Hypothalamus (tissue), 51 donors: ENCODE measurements at regions not wholly inside any gene's neighbourhood (a gene's known extent, or its start where the extent isn't known, plus 50 kb on each side); places are given as distances from the start of the nearest gene placed in this dataset.

Experiments
- DNase-seq, 51 donors: peaks; one replicate each; lab custom pipeline; 2025; lab: John Stamatoyannopoulos, UW

DNA sequence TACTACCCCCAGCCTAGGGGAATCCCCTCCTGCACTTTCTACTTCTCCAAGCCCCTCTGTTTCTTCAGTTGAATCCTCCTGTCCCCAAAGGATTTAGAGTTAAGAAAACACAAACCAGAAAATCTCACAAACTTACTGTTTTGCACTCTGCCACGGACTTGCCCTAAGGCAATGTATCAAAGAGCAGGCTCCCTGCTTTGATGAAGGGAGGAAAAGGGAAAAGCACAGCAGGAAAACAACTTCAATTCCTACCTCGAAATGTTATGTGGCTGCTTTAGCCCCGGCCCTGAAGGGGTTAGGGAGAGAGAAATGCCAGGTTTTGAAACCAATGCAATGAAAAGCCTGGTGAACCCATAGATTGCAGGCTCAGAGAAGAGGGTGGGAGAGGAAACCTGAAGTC, 254.7 kb downstream of the MAN2A1 start:
- no peak for DNase-seq

DNA sequence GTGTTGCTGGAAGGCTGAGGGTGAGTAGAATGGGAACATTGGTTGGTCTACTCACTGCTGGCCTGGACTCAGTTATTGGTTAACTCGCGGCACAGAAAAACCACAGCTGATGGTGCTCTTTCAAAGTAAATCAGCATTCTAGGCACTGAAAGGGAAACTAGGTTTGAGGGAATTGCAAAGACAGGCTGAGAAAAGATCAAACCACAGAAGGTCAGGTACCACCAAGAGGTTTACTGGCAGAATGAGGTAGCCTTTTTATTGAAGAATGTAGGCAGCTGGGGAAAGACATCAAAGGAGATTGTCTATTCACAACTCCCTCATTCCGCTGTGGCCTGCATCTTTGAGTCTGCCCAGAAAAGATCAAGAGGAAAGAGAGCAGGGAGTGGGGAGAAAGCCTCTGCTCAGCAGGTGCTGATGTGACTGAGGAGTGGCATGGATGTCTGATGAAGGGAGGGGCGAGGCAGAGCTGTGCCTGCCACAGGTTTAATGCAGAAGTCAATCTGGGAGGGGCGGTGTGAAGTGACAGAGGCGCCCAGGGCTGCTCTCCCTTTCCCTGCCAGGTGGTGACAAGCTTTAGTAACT, 255.5 kb downstream of the MAN2A1 start:
- DNase-seq: no peak

DNA sequence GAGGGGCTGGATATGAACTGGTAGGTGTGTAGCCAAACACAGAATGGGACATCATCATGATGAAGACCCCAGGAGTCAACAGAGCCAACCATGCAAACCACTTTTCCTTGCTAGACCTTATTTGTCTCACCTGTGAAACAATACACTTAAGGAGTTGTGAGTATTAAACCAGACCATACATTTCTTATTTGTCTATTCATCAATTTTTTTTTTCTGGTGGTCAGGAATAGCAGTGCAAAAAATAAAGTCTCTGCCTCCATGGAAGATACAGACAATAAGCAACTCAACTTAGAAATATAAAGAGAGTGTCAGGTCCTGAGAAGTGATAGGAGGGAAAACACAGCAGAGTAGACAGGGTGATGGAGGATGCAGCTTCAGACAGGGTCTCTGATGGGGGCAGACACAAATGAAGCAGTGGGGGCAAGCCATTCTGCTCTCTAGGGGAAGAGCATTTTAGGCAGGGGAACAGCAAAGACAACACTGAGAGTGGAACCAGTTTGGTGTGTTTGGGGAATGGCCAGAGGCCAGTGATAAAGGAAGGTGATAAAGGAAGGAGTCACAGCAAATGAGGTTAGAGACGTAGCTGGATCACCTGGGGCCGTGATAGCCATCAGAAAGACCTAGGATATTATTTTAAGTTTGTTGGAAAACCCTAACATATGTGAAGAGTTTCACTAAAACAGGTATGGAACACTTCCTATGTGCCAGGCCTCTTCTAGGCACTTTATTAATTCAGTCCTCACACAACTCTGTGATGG, 256.2 kb downstream of the MAN2A1 start:
- DNase-seq: no peak

DNA sequence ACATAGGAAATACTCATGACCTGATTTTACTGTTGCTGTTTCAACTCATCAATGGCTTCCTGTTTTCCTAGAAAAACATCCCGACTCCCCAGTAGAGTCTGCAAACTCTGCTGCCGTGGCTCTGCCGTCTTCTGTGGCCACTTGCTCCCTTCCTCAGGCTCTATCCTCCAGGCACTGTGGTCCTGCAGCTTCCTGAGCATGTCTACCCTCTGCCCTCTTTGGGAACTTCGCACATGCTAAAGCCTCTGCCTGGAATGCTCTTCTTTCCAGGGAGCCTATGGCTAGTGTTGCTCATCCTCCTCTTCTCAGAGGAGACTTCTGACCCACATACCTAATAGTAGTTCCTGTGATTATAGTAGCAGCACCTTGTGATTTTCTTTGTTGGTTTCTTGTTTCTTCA, 256.9 kb downstream of the MAN2A1 start:
- no peak for DNase-seq

DNA sequence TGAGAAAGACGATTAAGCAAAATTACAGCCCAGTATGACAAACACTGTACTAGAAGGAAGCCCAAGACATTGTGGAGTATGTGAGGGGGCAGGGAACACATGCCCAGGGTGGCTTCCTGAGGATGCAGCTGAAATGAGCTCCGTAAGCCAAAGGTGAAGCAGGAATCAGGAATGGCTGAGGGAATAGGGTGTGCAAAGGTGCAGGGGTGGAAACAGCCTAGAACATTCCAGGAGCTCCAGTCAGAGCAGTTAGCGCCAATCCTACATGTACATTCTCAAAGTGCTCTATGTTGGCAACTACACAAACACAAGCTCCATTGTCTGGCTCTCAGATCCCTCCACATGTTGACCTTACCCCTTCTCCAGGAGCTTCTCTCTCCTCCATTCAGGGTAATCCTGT, 257.9 kb downstream of the MAN2A1 start:
- no peak for DNase-seq

DNA sequence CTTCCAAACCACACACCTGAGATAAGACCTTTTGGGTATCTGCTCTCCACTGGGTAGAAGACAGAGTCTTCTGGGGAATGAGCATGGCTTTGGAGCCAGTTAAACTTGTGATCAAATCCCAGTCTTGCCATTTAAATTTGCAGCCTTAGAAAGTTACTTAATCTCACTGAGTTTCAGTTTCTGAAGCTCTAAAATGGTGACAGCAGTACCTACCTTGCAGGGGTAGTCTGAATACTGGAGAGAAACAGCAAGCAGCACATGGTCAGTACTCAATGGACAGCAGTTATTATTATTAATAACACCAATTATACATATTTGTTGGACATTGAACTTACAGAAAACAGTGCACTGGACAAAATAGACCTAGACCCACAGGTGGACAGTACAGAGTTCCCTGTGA, 260.9 kb downstream of the MAN2A1 start:
- DNase-seq: no peak

DNA sequence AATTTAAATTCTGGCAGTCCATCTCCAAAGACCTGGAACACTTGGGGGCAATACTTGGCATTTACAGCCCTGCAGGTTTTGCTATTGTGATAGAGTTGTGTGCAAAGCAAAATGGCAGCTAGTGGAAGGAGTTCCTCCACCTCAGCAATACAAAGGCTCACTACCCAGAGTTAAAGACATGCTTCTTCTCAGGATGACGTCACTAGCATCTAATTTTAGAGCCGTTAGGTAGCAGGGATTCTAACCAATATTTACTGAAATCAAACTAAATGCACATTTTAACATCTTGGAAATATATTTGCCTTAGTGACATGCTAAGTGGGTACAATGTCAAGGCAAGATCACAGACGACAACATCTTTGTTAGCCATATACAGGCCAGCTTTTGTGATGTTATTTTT, 261.6 kb downstream of the MAN2A1 start:
- no peak for DNase-seq

DNA sequence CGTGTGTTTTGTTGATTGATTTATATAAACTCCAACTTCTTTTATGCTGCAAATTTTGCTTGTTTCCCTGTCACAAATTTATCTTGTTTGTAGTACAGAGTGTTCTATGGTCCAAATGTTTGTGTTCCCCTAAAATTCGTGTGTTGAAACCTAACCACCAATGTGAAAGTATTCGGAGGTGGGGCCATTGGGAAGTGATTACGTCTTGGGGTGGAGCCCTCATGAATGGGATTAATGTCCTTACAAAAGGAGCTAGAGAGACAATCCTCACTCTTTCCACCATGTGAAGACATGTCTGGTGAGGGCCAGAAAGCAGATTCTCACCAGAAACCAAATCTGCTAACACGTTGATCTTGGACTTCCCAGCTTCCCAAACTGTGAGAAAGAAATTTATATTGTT, 262.0 kb downstream of the MAN2A1 start:
- no peak for DNase-seq

DNA sequence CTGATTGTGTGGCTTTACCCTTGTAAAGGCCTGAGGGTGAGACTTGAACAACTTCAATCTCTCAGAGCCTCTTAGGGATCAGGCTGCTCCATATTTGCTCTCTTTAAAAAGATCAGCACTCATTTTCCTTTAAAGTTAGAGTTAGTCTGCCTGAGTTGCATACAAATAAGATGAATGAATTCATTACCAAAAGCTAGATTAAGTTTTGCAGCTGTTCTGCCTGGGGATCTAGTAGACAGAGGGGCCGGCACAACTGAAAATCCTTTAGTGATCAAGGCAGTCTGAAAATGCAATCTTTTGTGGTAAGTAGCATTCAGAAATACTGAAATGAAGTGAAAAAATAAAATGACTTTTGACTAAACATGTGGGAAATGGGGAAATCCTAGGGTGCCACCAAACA, 264.0 kb downstream of the MAN2A1 start:
- no peak for DNase-seq

DNA sequence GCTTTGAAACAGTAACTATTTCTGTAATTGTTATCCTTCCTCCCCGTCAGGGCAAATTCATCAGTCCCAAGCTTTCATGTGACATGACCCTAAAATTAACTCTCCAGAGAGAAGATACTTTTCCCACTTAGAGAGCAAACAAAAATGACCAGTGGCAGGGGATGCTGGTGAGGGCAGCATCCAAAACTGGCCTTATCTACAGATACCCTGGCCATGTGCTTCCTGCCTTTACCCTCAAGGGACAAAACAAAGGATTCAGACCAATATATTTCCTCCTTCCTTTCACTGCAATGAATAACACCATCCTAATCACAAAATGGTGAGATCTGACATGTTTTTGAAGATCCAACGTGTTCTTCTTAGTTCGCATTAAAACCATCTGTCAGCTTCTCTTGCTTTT, 267.2 kb downstream of the MAN2A1 start:
- no peak for DNase-seq

DNA sequence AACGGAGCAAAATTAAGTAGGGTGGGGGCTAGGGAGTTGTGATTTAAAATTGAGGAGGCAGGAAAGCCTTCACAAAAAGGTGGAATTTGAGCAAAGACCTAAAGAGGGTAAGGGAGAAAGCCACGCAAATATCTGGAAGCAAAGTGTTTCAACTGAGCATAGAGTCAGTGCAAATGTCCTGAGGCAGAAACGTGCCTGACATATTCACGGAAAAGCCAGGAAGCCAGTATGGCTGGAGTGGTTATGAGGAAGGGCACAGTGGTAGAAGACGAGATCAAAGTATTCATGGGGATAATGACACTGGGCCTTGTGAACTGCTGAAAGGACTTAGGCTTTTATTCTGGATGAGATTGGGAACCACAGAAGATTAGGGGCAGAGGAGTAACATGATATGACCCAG, 268.4 kb downstream of the MAN2A1 start:
- no peak for DNase-seq

DNA sequence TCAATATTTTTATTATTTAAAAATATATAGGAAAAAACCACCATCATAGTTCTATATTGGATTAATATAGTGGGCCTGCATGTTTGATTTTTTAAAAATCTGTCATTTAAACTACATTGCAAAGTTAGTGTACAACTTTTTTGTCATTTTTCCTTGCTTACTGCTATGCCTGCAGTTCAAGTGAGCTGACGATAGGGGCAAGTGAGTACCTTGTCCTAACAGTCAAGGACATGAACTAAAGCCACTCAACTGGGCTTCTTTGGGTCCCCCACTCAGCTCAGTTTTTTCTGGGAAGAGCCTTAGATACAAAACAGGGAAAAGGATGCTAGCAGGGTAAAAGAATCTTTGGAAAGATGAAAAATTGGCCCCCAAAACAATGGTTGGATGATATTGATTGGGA, 269.9 kb downstream of the MAN2A1 start:
- no peak for DNase-seq

DNA sequence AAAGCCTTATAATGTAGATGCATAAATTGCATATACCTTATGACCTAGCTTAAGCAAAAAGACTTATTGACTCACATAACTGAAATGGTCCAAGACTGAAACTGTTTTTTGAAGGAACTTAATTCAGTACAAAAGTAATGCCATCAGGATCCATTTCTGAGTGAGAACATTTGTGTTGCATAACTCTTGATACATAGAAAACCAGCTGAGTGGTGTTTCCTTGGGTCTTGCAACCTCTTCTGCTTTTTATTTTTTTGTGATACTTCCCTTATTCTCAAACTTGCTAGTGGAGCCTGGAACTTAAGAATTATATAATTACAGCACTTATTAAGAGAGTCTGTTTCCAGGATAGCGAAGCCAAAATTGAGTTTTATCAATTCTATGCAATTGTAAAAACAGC, 272.0 kb downstream of the MAN2A1 start:
- DNase-seq: no peak

DNA sequence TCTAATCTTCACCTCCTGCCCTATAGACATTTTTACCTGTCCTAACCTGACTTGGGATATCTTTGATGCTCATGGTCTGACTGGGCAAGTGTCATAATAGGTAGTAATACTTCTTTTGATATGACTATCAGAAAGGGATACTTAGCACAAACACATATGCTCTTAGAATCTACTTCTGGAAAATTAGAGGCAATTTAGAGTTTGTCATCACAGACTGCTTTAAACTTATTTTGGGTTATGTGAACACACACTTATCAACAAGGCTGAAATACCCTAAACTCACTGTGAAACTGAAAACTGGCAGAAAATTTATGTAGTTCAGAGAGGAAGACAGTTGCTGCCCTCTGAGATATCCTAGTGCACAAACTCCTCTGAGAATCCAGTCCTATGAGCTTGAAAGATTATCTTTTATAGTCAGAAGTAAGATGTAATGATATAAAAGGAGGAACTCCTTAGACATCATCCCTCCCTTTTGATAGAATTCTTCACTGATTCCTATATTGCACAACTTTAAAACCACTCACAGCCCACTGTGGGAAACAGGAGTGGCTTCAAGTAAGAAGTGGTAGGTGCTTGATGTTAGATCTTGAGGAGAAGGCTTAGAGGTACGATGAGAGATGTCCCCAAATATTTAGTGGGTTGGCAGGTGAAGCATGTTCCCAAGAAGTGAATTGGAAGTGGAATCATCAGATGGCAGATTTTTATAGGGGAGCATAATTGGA, 273.3 kb downstream of the MAN2A1 start:
- DNase-seq: no peak

DNA sequence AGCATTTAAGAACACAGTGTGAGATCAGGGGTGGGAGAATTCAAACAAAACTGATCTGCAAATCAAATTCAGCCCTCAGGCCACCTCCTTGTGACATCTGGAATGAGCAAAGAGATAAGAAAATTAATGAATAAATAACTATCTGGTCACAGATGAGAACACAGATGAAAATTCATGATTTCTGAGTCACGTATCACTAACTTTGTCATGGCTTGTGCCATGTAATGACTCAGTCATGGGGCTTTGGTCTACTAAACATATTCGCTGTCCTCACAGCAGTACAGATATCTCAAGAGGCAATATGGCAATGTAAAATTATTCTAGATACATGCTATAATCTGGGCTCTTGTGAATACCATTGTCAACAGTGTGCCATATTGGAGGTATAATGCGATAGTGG, 274.4 kb downstream of the MAN2A1 start:
- no peak for DNase-seq

DNA sequence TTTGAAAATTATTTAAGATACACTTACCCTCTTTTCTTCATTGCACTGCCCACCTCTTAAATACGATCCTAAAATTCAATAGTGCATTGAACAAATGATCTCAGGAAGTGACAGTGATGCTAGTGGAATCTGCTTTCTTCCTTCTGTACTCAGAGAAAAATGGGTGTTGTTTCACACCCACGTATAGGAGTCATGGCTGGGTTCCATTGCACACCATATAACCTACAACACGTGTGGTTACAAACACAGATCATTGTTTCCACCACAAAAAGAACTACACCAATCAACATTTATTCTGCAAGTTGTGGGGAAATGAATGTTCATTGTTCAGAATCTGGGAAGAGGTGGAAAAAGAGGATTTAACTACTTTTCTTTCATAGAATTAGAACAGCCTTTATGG, 275.9 kb downstream of the MAN2A1 start:
- DNase-seq: no peak

DNA sequence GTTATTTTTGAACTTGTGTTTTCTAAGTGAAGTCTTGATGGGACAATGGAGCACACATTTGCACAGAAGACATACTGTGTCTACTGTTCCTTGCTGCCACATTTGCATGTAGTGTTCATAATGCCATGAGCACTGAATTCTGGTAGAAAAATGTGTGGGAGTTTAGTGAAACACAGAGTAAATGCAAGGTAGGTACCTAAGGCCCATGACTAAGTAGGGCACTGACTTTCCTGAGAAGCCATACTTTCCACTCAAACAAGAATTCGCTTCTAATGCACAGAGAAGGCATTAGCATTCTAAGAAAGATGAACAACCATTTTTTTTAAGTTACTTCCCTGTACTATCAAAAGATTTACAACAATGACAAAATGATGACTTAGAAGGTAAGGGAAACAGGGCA, 282.2 kb downstream of the MAN2A1 start:
- DNase-seq: no peak

DNA sequence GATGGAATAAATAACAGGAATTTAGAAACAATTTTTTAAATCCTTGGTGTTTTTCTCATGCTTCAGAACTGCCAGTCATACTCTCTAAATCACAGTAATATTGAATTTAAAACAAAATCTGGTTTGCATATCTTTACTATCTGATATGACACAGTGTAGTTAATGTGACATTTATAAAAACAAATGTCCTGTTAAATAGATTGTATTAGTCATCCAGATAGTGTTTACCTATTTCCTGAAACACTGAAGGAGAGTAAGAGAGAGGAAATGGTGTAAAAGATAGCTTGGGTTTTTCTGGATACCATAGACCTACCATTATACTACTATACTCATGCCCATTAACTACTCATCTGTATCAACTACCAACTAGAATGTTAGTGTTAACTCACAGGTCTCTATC, 292.3 kb downstream of the MAN2A1 start:
- no peak for DNase-seq

DNA sequence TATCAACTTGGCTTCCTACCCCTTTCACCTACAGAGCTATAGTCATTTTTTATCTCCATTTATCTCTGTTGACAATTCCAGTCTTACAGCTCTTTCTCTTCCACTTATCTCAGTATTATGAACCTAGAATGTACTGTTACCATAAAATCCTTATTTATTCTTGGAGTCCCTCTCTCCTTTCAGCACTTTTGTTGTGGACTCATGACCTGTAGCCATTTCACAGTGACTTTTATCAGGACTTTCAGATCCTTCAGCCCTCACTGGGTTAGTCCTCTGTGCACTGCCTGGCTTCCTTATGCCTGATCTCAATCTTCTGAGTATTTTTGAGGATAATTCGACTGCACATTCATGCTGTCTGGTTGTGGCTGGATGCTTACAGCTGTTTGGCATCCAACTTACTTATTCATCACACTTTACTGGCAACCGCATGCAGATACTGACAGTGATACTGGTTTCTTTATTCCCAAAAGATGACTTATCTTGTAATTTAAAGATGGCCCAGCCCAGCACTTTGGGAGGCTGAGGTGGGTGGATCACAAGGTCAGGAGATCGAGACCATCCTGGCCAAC, 293.3 kb downstream of the MAN2A1 start:
- DNase-seq: no peak

DNA sequence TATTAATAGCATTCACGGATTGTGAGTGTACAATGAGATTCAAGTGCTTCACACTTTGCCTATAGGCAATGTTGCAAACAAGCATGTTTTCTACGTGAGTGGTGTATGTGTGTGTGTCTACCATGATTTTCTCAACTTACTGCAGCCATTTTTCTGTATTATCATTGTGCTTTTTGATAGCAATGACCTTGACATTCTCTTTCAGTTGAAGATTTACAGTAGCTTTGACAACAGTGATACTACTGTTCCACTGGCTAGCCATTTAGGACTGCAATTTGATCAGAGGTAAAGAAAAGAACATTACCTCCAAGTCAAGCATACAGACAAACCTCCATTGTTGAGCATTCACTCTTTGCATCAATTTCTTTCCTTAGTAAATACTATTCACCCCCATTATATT, 297.0 kb downstream of the MAN2A1 start:
- DNase-seq: no peak

DNA sequence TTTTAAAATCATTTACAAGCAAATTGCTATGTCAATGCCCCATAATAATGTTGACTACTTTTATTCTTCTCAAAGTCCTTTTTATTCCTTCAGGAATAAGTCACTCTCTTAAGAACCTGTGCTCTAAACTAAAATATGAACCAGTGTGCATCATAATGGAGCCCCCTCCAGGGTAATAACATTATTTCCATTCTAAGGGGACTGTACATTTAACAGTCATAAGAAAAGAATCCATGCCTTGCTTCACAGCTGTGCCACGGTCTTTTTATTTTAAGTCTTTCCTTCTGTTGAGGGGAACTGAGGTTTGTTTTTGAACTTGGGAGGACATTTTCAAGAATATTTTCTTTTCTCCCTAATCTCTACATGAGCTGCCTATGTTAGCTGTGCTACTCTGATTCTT, 297.6 kb downstream of the MAN2A1 start:
- DNase-seq: no peak

DNA sequence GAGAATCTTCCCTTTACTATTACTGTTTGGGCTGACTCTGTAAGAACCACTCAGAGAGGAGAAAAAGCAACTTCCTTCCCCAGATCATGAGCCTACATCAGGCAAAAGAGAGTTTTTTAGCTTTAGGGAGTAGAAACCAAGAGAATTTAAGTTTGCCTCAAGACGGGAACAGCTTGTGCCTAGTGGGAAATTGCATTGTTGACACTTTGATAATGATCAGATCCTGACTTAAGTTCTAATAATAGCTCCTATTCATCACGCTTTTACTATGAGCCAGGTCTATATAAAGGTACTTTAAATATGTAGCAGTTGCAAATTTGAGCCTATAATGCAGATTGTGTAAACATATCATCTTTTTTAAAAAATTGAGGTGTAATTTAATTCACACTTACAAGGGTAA, 298.2 kb downstream of the MAN2A1 start:
- DNase-seq: no peak
